Endothelial cell of umbilical vein (primary cell): ENCODE measurements at regions not wholly inside any gene's neighbourhood (a gene's known extent, or its start where the extent isn't known, plus 50 kb on each side); places are given as distances from the start of the nearest gene placed in this dataset.

Experiments
- BruUV-seq: library from RNA; stranded (reverse); fragments of 400-500 nt; replicated peaks from 2 replicates; lab custom pipeline; 2021; lab: Mats Ljungman, UMichigan
- CTCF ChIA-PET: fragments of 300-600, 350-600 bp; sonication (Branson Sonifier 250); formaldehyde crosslinking; loops from one replicate; lab custom pipeline; 2021; ENCODE audit warnings: antibody characterized with exemption, inconsistent platforms; lab: Charles Lee
- POLR2A ChIA-PET: fragments of 300-600, 350-600 bp; sonication (Branson Sonifier 250); formaldehyde crosslinking; loops from one replicate; lab custom pipeline; 2021; ENCODE audit warnings: antibody characterized with exemption, inconsistent platforms; lab: Charles Lee
- DNase-seq: peaks from one replicate; pipeline ENCODE4 v3.0.0-alpha.2; 2011; ENCODE audit warnings: low read depth, low spot score
- FAIRE-seq: peaks from 2 replicates; lab custom pipeline; 2011; peaks lifted over from hg19 to GRCh38; lab: Jason Lieb, UNC
- H2AFZ ChIP-seq: 2 replicates; pipeline ENCODE4 v1.6.0; 2012; ENCODE audit warnings: low read depth, low read length, control low read depth, inconsistent platforms
- H3K27ac ChIP-seq: 2 replicates; pipeline ENCODE4 v1.5.1; 2011; ENCODE audit warnings: low read depth, mild to moderate bottlenecking, control low read depth, low read length, moderate library complexity; ENCODE audit not compliant: insufficient read depth
- H3K27me3 ChIP-seq, 2 experiments: 2 replicates each; pipeline versions ENCODE4 v1.6.0 to v1.6.1; 2011; ENCODE audit warnings: low read length in 2 of 2, mixed read lengths in 1 of 2; ENCODE audit not compliant: control insufficient read depth in 2 of 2, insufficient read depth in 2 of 2
- H3K36me3 ChIP-seq, 2 experiments: 2 replicates in 1 of 2; 3 replicates in 1 of 2; pipeline ENCODE4 v1.5.1; 2011; ENCODE audit warnings: low read length in 2 of 2, mild to moderate bottlenecking in 1 of 2, moderate library complexity in 1 of 2; ENCODE audit not compliant: control insufficient read depth in 2 of 2, insufficient read depth in 2 of 2; ENCODE audit errors: extremely low read depth in 1 of 2
- H3K4me1 ChIP-seq: 3 replicates; pipeline ENCODE4 v1.5.1; 2011; ENCODE audit warnings: mild to moderate bottlenecking, low read length; ENCODE audit not compliant: control insufficient read depth, insufficient read depth; ENCODE audit errors: extremely low read depth
- H3K4me2 ChIP-seq: 2 replicates; pipeline ENCODE4 v1.6.1; 2011; ENCODE audit warnings: low read length, control low read depth, mixed read lengths; ENCODE audit not compliant: insufficient read depth
- H3K4me3 ChIP-seq, 3 experiments: fragments of 200-600 bp in 1 of 3; sonication (generic), shearing (Covaris generic) in 1 of 3; replicated peaks in 1 of 3; 2 replicates each; pipeline ENCODE4 v1.5.1; 2011 to 2016; ENCODE audit warnings: control low read depth in 3 of 3, low read length in 3 of 3, mild to moderate bottlenecking in 2 of 3, inconsistent platforms in 1 of 3, low read depth in 1 of 3, moderate library complexity in 1 of 3; ENCODE audit not compliant: insufficient read depth in 1 of 3
- H3K79me2 ChIP-seq: 2 replicates; pipeline ENCODE4 v1.6.0; 2012; ENCODE audit warnings: low read length, inconsistent platforms; ENCODE audit not compliant: control insufficient read depth, insufficient read depth
- H3K9ac ChIP-seq: replicated peaks from 2 replicates; pipeline ENCODE3; 2011; ENCODE audit warnings: low read length, control low read depth; ENCODE audit not compliant: insufficient read depth; ENCODE audit errors: extremely low read depth
- H3K9me1 ChIP-seq: replicated peaks from 3 replicates; pipeline ENCODE4 v1.6.0; 2011; ENCODE audit warnings: mild to moderate bottlenecking, low read length; ENCODE audit not compliant: control insufficient read depth, insufficient read depth; ENCODE audit errors: extremely low read depth
- H3K9me3 ChIP-seq: replicated peaks from 2 replicates; pipeline ENCODE4 v1.5.1; 2012; ENCODE audit warnings: low read length, inconsistent platforms; ENCODE audit not compliant: control insufficient read depth, insufficient read depth
- H4K20me1 ChIP-seq: replicated peaks from 2 replicates; pipeline ENCODE3; 2011; ENCODE audit warnings: mild to moderate bottlenecking, low read length; ENCODE audit not compliant: control insufficient read depth, insufficient read depth; ENCODE audit errors: extremely low read depth
- CTCF ChIP-seq, 2 donors: IDR thresholded peaks; 1 replicate in 1 of 2; 2 replicates in 1 of 2; pipeline ENCODE4 v1.5.1; 2011; ENCODE audit warnings: low read length in 2 of 2, mild to moderate bottlenecking in 2 of 2, moderate library complexity in 2 of 2, control low read depth in 1 of 2, inconsistent platforms in 1 of 2, low read depth in 1 of 2; ENCODE audit not compliant: insufficient read depth in 1 of 2; ENCODE audit errors: extremely low read depth in 1 of 2
- EZH2 ChIP-seq: IDR thresholded peaks from 2 replicates; pipeline ENCODE4 v1.6.1; 2012; ENCODE audit warnings: borderline replicate concordance, low read depth, mild to moderate bottlenecking, moderate library complexity, low read length, inconsistent platforms; ENCODE audit not compliant: severe bottlenecking
- FOS ChIP-seq: IDR thresholded peaks from 2 replicates; pipeline ENCODE4 v1.6.1; 2011; ENCODE audit warnings: mild to moderate bottlenecking, low read length, moderate library complexity, borderline replicate concordance; ENCODE audit not compliant: insufficient read depth
- GATA2 ChIP-seq: IDR thresholded peaks from 2 replicates; pipeline ENCODE4 v1.7.0; 2011; ENCODE audit warnings: low read depth, mild to moderate bottlenecking, moderate library complexity, mixed read lengths, low read length; ENCODE audit not compliant: insufficient read length, insufficient read depth
- JUN ChIP-seq: IDR thresholded peaks from 2 replicates; pipeline ENCODE4 v1.6.1; 2011; ENCODE audit warnings: borderline replicate concordance, low read depth; ENCODE audit not compliant: insufficient read length, insufficient read depth
- MAX ChIP-seq: IDR thresholded peaks from 2 replicates; pipeline ENCODE4 v1.6.1; 2011; ENCODE audit not compliant: insufficient read depth, insufficient read length
- MYC ChIP-seq: IDR thresholded peaks from one replicate; pipeline ENCODE4 v1.6.1; 2011; ENCODE audit warnings: mild to moderate bottlenecking, low read depth, low read length
- POLR2A ChIP-seq: IDR thresholded peaks from 2 replicates; pipeline ENCODE4 v1.6.1; 2012; ENCODE audit warnings: low read depth, mild to moderate bottlenecking, control low read depth, low read length
- POLR2AphosphoS5 ChIP-seq: IDR thresholded peaks from 2 replicates; pipeline ENCODE4 v1.6.1; 2012; ENCODE audit warnings: low read depth, mild to moderate bottlenecking, control low read depth, low read length, moderate library complexity; ENCODE audit not compliant: insufficient read depth
- dilution Hi-C: fragments of 300-500 bp; cut with MboI; formaldehyde crosslinking; loops from one replicate; pipeline ENCODE4 v1.15.0; 2019; ENCODE audit warnings: low sequenced_read_pairs; ENCODE audit not compliant: extremely low pct_ligation_motif_present
- intact Hi-C: fragments of 100-400 bp; cut with micrococcal nuclease; formaldehyde crosslinking; loops from one replicate; pipeline ENCODE4 v1.10.0; 2022

- no peak for DNase-seq
- no peak overlapping the region for H3K4me2 ChIP-seq
- no peak overlapping the region for H3K9ac ChIP-seq
- dilution Hi-C loops (no loop called here), intact Hi-C loops (no loop called here)
- BruUV-seq, result no TSS peak
- ChIA-PET CTCF (no interaction called here), POLR2A (no interaction called here)
- no peaks in the 10 kb centered on the region for H4K20me1 ChIP-seq
- H3K4me3 ChIP-seq, result no peak overlapping the region
- no peak overlapping the region for H3K27ac ChIP-seq
- no peak overlapping the region for H2AFZ ChIP-seq
- FAIRE-seq, result no peak
- H3K4me1 ChIP-seq, result no peaks in the 10 kb centered on the region
- no peaks in the 10 kb centered on the region for H3K79me2 ChIP-seq
- no peak for TF ChIP-seq POLR2AphosphoS5
- no peak for TF ChIP-seq MYC
- no peak for TF ChIP-seq FOS
- TF ChIP-seq EZH2, result no peak
- TF ChIP-seq MAX, result no peak
- TF ChIP-seq POLR2A, result no peak
- no peak for TF ChIP-seq GATA2
- TF ChIP-seq JUN, result no peak
- no peak for TF ChIP-seq CTCF (IDR thresholded peaks at IDR 0.05; ENCODE audit: extremely low read depth in 1 of 2, insufficient read depth in 1 of 2, low read depth in 1 of 2, low read length in 2 of 2)
- H3K36me3 ChIP-seq, result no peaks in the 10 kb centered on the region
- no peaks in the 10 kb centered on the region for H3K9me1 ChIP-seq
- H3K9me3 ChIP-seq, result no peaks in the 10 kb centered on the region
- no peaks in the 10 kb centered on the region for H3K27me3 ChIP-seq
Measured at GRCh38 chr2:5234563-5234962, 457.6 kb upstream of the SOX11 start.
